SK-N-SH (cell line): ENCODE measurements at regions not wholly inside any gene's neighbourhood (a gene's known extent, or its start where the extent isn't known, plus 50 kb on each side); places are given as distances from the start of the nearest gene placed in this dataset.

Source experiments
- CTCF ChIA-PET: fragments of 300-600, 350-600 bp; formaldehyde crosslinking; extraction: SDS; loops from one replicate; lab custom pipeline; 2021; lab: Yijun Ruan, JAX
- POLR2A ChIA-PET: fragments of 350-600 bp; sonication (Branson Sonifier 250); formaldehyde crosslinking; extraction: SDS; loops from one replicate; lab custom pipeline; 2020; ENCODE audit warnings: antibody characterized with exemption, inconsistent platforms; lab: Yijun Ruan, JAX
- DNase-seq: peaks from one replicate; pipeline ENCODE4 v3.0.0; 2012
- H2AFZ ChIP-seq: fragments of 200-600 bp; sonication (generic); 2 replicates; pipeline ENCODE4 v1.8.1; 2016; ENCODE audit warnings: antibody characterized with exemption, mild to moderate bottlenecking, low read depth
- H3F3A ChIP-seq: fragments of 200-600 bp; sonication (generic); replicated peaks from 2 replicates; pipeline ENCODE3; 2016; ENCODE audit warnings: antibody characterized with exemption, mild to moderate bottlenecking; ENCODE audit not compliant: insufficient read depth
- H3K27ac ChIP-seq, 2 experiments: fragments of 200-500 bp in 1 of 2; fragments of 200-600 bp in 1 of 2; sonication (Bioruptor generic) in 1 of 2; sonication (generic), shearing (Covaris generic) in 1 of 2; 2 replicates each; pipeline versions ENCODE4 v1.5.1 to v1.6.1; 2014 to 2016; ENCODE audit warnings: low read depth in 2 of 2, inconsistent platforms in 1 of 2, low read length in 1 of 2, mild to moderate bottlenecking in 1 of 2, mixed read lengths in 1 of 2
- H3K27me3 ChIP-seq: fragments of 200-600 bp; sonication (generic), shearing (Covaris generic); 2 replicates; pipeline ENCODE4 v1.6.1; 2016; ENCODE audit warnings: mixed run types; ENCODE audit not compliant: insufficient read depth
- H3K36me3 ChIP-seq, 2 experiments: fragments of 200-500 bp in 1 of 2; fragments of 200-600 bp in 1 of 2; sonication (Bioruptor generic) in 1 of 2; sonication (generic) in 1 of 2; replicated peaks in 1 of 2; 2 replicates each; pipeline versions ENCODE3 to v1.5.1; 2014 to 2016; ENCODE audit warnings: low read length in 1 of 2, mild to moderate bottlenecking in 1 of 2; ENCODE audit not compliant: insufficient read depth in 2 of 2, control insufficient read depth in 1 of 2
- H3K4me1 ChIP-seq, 2 experiments: fragments of 200-500 bp in 1 of 2; fragments of 200-600 bp in 1 of 2; sonication (Bioruptor generic) in 1 of 2; sonication (generic), shearing (Covaris generic) in 1 of 2; 2 replicates each; pipeline versions ENCODE4 v1.5.1 to v1.6.1; 2014 to 2016; ENCODE audit warnings: low read depth in 1 of 2, low read length in 1 of 2, mixed run types in 1 of 2; ENCODE audit not compliant: insufficient read depth in 2 of 2, control insufficient read depth in 1 of 2
- H3K4me2 ChIP-seq: fragments of 200-600 bp; sonication (generic), shearing (Covaris generic); 2 replicates; pipeline ENCODE4 v1.6.1; 2017; ENCODE audit warnings: mixed run types
- H3K4me3 ChIP-seq, 2 experiments: fragments of 200-500 bp in 1 of 2; fragments of 200-600 bp in 1 of 2; sonication (Bioruptor generic) in 1 of 2; sonication (generic), shearing (Covaris generic) in 1 of 2; 2 replicates each; pipeline versions ENCODE4 v1.5.1 to v1.8.1; 2014 to 2016; ENCODE audit warnings: low read depth in 2 of 2, inconsistent platforms in 1 of 2, low read length in 1 of 2, mild to moderate bottlenecking in 1 of 2, mixed read lengths in 1 of 2, moderate library complexity in 1 of 2
- H3K79me2 ChIP-seq: fragments of 200-600 bp; sonication (generic); 2 replicates; pipeline ENCODE4 v1.8.1; 2017; ENCODE audit warnings: mild to moderate bottlenecking; ENCODE audit not compliant: insufficient read depth
- H3K9ac ChIP-seq: fragments of 200-600 bp; sonication (generic); 2 replicates; pipeline ENCODE4 v1.6.1; 2017; ENCODE audit warnings: mixed run types
- H3K9me2 ChIP-seq: fragments of 200-600 bp; sonication (generic); 2 replicates; pipeline ENCODE4 v1.6.1; 2017; ENCODE audit warnings: mixed run types
- H3K9me3 ChIP-seq: fragments of 200-600 bp; sonication (generic); 2 replicates; pipeline ENCODE4 v1.6.1; 2017; ENCODE audit warnings: mixed run types, mild to moderate bottlenecking, moderate library complexity
- H4K20me1 ChIP-seq: fragments of 200-600 bp; sonication (generic); 2 replicates; pipeline ENCODE4 v1.6.1; 2017; ENCODE audit warnings: mild to moderate bottlenecking, mixed run types; ENCODE audit not compliant: insufficient read depth
- CHD2 ChIP-seq: fragments of 150-350 bp; IDR thresholded peaks from 2 replicates; pipeline ENCODE4 v1.6.1; 2018; ENCODE audit warnings: low read length; ENCODE audit not compliant: partially characterized antibody
- EZH2phosphoT487 ChIP-seq: fragments of 200-600 bp; sonication (generic); IDR thresholded peaks from 2 replicates; pipeline ENCODE4 v1.6.1; 2017; ENCODE audit warnings: low read depth, mixed run types, mild to moderate bottlenecking, antibody characterized with exemption, moderate library complexity, borderline replicate concordance
- FOSL2 ChIP-seq: IDR thresholded peaks from 2 replicates; pipeline ENCODE4 v1.4.0; 2012; ENCODE audit warnings: low read depth, mild to moderate bottlenecking, moderate library complexity, borderline replicate concordance
- FOXJ3 ChIP-seq: sonication (generic); formaldehyde crosslinking; IDR thresholded peaks from 2 replicates; pipeline ENCODE4 v1.5.1; 2020; ENCODE audit warnings: mild to moderate bottlenecking, missing genetic modification reagents
- FOXM1 ChIP-seq: IDR thresholded peaks from 2 replicates; pipeline ENCODE4 v1.4.0; 2012; ENCODE audit warnings: low read depth, mild to moderate bottlenecking
- GABPA ChIP-seq: IDR thresholded peaks from 2 replicates; pipeline ENCODE4 v1.4.0; 2012; ENCODE audit warnings: low read depth, mild to moderate bottlenecking
- GATA2 ChIP-seq: sonication (generic); formaldehyde crosslinking; IDR thresholded peaks from 2 replicates; pipeline ENCODE4 v1.5.0; 2020; ENCODE audit warnings: mild to moderate bottlenecking, missing genetic modification reagents
- NFIC ChIP-seq: IDR thresholded peaks from 2 replicates; pipeline ENCODE4 v1.4.0; 2012; ENCODE audit warnings: borderline replicate concordance
- RAD21 ChIP-seq: IDR thresholded peaks from 2 replicates; pipeline ENCODE4 v1.6.1; 2012; ENCODE audit warnings: mild to moderate bottlenecking, low read length
- RCOR1 ChIP-seq: fragments of 150-350 bp; IDR thresholded peaks from 2 replicates; pipeline ENCODE4 v1.6.1; 2017; ENCODE audit warnings: antibody characterized with exemption, low read length
- RFX5 ChIP-seq: IDR thresholded peaks from 2 replicates; pipeline ENCODE4 v1.6.1; 2012; ENCODE audit warnings: mild to moderate bottlenecking, improper control_type of control experiment, low read length
- SIN3A ChIP-seq: IDR thresholded peaks from 2 replicates; pipeline ENCODE4 v1.6.1; 2012; ENCODE audit warnings: low read depth, mild to moderate bottlenecking, low read length, moderate library complexity, borderline replicate concordance
- SMC3 ChIP-seq: IDR thresholded peaks from 2 replicates; pipeline ENCODE4 v1.6.1; 2012; ENCODE audit warnings: low read depth, low read length, improper control_type of control experiment
- TCF12 ChIP-seq: IDR thresholded peaks from 2 replicates; pipeline ENCODE4 v1.4.0; 2012
- YY1 ChIP-seq: IDR thresholded peaks from 2 replicates; pipeline ENCODE4 v1.4.0; 2012; ENCODE audit warnings: low read depth, mild to moderate bottlenecking
- WGBS: methylation state at CpG from one replicate; pipeline ENCODE4 v1.1.6; 2017; ENCODE audit warnings: low lambda C conversion rate; 5-methylcytosine and 5-hydroxymethylcytosine counted together
- TF ChIP-seq, protein P1 (sequence below): IDR thresholded peaks from 2 replicates; pipeline ENCODE4 v1.4.0; 2012; ENCODE audit warnings: low read depth
- TF ChIP-seq, protein P2 (sequence below): IDR thresholded peaks from 2 replicates; pipeline ENCODE4 v1.4.0; 2012; ENCODE audit warnings: low read depth, borderline replicate concordance
- TF ChIP-seq, protein P3 (sequence below): fragments of 150-350 bp; IDR thresholded peaks from 2 replicates; pipeline ENCODE4 v1.6.1; 2017; ENCODE audit warnings: antibody characterized with exemption, low read length, low read depth, borderline replicate concordance

DNA sequence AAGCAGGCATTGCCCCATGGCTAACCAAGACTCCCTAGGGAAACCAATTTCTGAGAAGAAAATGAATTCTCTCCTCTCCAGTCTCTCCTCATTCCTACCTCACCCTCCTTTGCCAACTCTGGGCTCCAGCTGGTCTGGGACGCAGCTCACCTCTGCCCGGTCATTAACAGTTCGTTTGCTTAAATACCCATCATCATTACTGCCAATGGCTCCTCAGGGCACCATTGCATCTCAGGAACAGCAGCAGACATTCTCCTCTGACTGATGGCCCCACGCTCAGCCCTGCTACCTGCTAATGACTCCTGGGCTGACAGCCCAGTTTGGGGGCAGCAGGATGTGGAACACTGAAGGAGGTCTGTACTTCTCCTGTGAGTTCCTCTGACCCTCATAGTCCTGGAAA is 462.0 kb downstream of the INSC start:
- H3K27ac ChIP-seq: peak overlapping the region in 1 of 2 experiments; percentile 3; a peak in 1 of 4 replicates
- H3K4me2 ChIP-seq: no peak overlapping the region
- no peak overlapping the region for H3K9ac ChIP-seq
- H3F3A ChIP-seq: no peaks in the 10 kb centered on the region
- H3K4me3 ChIP-seq: no peak overlapping the region
- no peak for DNase-seq
- TF ChIP-seq YY1: no peak
- WGBS: 34% methylated on average over 4 of the region's 4 CpGs
- H3K9me3 ChIP-seq: no peaks in the 10 kb centered on the region
- peaks cover 0 to 22% of the 10 kb centered on the region in 2 experiments; a peak in 2 of 4 replicates for H3K4me1 ChIP-seq
- H3K9me2 ChIP-seq: no peaks in the 10 kb centered on the region
- CTCF ChIA-PET: interaction anchor here (1.2 kb wide), 1 partner anchor 10 kb away, joined by 4 read pairs; no protein-coding TSS in a partner anchor
- no peaks in the 10 kb centered on the region for H3K36me3 ChIP-seq
- H4K20me1 ChIP-seq: no peaks in the 10 kb centered on the region
- no peak overlapping the region for H2AFZ ChIP-seq
- H3K79me2 ChIP-seq: no peaks in the 10 kb centered on the region
- no peaks in the 10 kb centered on the region for H3K27me3 ChIP-seq
- POLR2A ChIA-PET: no interaction called here

DNA sequence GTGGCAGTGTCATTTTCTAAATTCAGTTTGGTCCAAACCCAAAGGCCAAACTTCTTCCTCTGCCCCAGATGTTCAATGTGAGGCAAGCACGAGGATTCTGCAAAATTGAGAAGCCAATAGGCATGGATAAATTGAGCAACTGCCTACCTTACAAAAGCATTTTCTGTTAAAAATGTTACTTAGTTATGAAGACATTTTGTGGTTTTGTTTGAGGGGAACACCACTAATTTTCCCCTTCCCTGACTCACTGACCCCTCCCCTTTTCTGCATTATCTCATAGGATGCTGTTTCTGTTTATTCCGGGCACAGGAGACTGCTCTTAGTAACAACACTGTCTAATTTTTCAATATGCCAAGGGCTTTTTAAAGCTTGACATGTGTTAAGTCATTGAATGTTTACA is 462.8 kb downstream of the INSC start:
- POLR2A ChIA-PET: no interaction called here
- Histone ChIP-seq H3K4me2 (no peak overlapping the region), H3K9me2 (no peaks in the 10 kb centered on the region), H2AFZ (no peak overlapping the region), H3K79me2 (no peaks in the 10 kb centered on the region), H3K9me3 (0 out of 2 replicates have a peak, but pooled peaks cover under 1% of the 10 kb centered on the region), H3F3A (no peaks in the 10 kb centered on the region), H4K20me1 (no peaks in the 10 kb centered on the region), H3K27me3 (no peaks in the 10 kb centered on the region), H3K4me3 (no peak overlapping the region), H3K9ac (no peak overlapping the region)
- no peak for DNase-seq
- WGBS: 18% methylated on average over 2 of the region's 2 CpGs
- CTCF ChIA-PET: interaction anchor here (1.1 to 1.4 kb wide), 2 partner anchors 52 to 72 kb away, joined by 3 read pairs; no protein-coding TSS in a partner anchor
- TF ChIP-seq GATA2 (CRISPR knock-in tag) (no peak), EZH2phosphoT487 (no peak), RFX5 (no peak), FOSL2 (no peak), SMC3 (no peak), TCF12 (no peak), FOXM1 (no peak), RCOR1 (no peak), RAD21 (no peak), SIN3A (no peak), YY1 (no peak), FOXJ3 (CRISPR knock-in tag) (no peak), CHD2 (no peak), NFIC (no peak), GABPA (no peak)
- TF ChIP-seq, protein P1, sequence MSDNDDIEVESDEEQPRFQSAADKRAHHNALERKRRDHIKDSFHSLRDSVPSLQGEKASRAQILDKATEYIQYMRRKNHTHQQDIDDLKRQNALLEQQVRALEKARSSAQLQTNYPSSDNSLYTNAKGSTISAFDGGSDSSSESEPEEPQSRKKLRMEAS: no peak
- TF ChIP-seq, protein P2, sequence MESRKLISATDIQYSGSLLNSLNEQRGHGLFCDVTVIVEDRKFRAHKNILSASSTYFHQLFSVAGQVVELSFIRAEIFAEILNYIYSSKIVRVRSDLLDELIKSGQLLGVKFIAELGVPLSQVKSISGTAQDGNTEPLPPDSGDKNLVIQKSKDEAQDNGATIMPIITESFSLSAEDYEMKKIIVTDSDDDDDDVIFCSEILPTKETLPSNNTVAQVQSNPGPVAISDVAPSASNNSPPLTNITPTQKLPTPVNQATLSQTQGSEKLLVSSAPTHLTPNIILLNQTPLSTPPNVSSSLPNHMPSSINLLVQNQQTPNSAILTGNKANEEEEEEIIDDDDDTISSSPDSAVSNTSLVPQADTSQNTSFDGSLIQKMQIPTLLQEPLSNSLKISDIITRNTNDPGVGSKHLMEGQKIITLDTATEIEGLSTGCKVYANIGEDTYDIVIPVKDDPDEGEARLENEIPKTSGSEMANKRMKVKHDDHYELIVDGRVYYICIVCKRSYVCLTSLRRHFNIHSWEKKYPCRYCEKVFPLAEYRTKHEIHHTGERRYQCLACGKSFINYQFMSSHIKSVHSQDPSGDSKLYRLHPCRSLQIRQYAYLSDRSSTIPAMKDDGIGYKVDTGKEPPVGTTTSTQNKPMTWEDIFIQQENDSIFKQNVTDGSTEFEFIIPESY: no peak
- TF ChIP-seq, protein P3, sequence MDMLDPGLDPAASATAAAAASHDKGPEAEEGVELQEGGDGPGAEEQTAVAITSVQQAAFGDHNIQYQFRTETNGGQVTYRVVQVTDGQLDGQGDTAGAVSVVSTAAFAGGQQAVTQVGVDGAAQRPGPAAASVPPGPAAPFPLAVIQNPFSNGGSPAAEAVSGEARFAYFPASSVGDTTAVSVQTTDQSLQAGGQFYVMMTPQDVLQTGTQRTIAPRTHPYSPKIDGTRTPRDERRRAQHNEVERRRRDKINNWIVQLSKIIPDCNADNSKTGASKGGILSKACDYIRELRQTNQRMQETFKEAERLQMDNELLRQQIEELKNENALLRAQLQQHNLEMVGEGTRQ: no peak
- TF ChIP-seq, all 33 proteins: peak for 0
- H3K4me1 ChIP-seq: peaks cover 0 to 22% of the 10 kb centered on the region in 2 experiments; a peak in 2 of 4 replicates
- no peaks in the 10 kb centered on the region for H3K36me3 ChIP-seq
- peak overlapping the region in 1 of 2 experiments; percentile 8; a peak in 1 of 4 replicates for H3K27ac ChIP-seq
